Neural progenitor cell (in vitro differentiated cells): ENCODE measurements at regions not wholly inside any gene's neighbourhood (a gene's known extent, or its start where the extent isn't known, plus 50 kb on each side); places are given as distances from the start of the nearest gene placed in this dataset.

Experiments used
- EZH2 ChIP-seq: fragments of 200-600 bp; sonication (generic); IDR thresholded peaks from 2 replicates; pipeline ENCODE4 v1.6.1; 2017; ENCODE audit warnings: antibody characterized with exemption, mild to moderate bottlenecking, moderate library complexity
- EZH2phosphoT487 ChIP-seq: fragments of 200-600 bp; sonication (generic); IDR thresholded peaks from 2 replicates; pipeline ENCODE4 v1.6.1; 2017; ENCODE audit warnings: antibody characterized with exemption
- TF ChIP-seq, protein P1 (sequence below): fragments of 200-600 bp; sonication (generic); IDR thresholded peaks from 2 replicates; pipeline ENCODE4 v1.5.1; 2017; ENCODE audit warnings: antibody characterized with exemption, mild to moderate bottlenecking

DNA sequence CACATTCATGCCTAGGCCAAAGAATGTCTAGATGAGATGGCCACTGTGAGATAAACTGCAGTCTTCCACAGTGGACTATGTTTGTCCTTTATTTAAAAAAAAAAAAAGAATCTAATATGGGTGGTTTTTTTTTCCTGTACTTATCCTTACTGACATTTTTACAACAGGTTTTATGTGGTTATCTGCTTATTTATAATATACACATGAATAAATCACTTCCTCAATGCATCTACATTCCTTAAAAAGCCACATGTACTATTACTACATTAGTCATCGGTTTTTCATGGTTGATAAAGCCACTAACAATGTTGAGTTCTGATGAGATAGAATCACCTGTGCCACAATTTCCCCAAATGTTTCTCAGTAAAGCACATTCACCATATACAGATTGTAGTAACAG, 341.3 kb upstream of the THBS1 start:
- TF ChIP-seq EZH2 (no peak), EZH2phosphoT487 (no peak)
- TF ChIP-seq, protein P1, sequence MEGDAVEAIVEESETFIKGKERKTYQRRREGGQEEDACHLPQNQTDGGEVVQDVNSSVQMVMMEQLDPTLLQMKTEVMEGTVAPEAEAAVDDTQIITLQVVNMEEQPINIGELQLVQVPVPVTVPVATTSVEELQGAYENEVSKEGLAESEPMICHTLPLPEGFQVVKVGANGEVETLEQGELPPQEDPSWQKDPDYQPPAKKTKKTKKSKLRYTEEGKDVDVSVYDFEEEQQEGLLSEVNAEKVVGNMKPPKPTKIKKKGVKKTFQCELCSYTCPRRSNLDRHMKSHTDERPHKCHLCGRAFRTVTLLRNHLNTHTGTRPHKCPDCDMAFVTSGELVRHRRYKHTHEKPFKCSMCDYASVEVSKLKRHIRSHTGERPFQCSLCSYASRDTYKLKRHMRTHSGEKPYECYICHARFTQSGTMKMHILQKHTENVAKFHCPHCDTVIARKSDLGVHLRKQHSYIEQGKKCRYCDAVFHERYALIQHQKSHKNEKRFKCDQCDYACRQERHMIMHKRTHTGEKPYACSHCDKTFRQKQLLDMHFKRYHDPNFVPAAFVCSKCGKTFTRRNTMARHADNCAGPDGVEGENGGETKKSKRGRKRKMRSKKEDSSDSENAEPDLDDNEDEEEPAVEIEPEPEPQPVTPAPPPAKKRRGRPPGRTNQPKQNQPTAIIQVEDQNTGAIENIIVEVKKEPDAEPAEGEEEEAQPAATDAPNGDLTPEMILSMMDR = no peak
